OCI-LY1 (cell line): ENCODE measurements at regions not wholly inside any gene's neighbourhood (a gene's known extent, or its start where the extent isn't known, plus 50 kb on each side); places are given as distances from the start of the nearest gene placed in this dataset.
"Not testable (repeated sequence)": the region's sequence is repeated elsewhere in the genome, so short reads cannot be mapped to it uniquely, and the experiment has no call there.

Experiments used
- EZH2 ChIP-seq: fragments of 200-600 bp; sonication (generic), shearing (Covaris generic); IDR thresholded peaks from 2 replicates; pipeline ENCODE4 v1.8.0; 2017; ENCODE audit warnings: borderline replicate concordance, mixed run types, mild to moderate bottlenecking, antibody characterized with exemption, low read length, moderate library complexity, mixed read lengths
- TF ChIP-seq, protein P1 (sequence below): fragments of 200-600 bp; sonication (generic), shearing (Covaris generic); IDR thresholded peaks from 2 replicates; pipeline ENCODE4 v1.5.1; 2017; ENCODE audit warnings: mild to moderate bottlenecking, antibody characterized with exemption, low read length, moderate library complexity, mixed read lengths

GRCh38 chr11:67884761-67885558 lies 118.9 kb downstream of the UNC93B1 start:
- not testable (repeated sequence) for TF ChIP-seq EZH2
- TF ChIP-seq, protein P1, sequence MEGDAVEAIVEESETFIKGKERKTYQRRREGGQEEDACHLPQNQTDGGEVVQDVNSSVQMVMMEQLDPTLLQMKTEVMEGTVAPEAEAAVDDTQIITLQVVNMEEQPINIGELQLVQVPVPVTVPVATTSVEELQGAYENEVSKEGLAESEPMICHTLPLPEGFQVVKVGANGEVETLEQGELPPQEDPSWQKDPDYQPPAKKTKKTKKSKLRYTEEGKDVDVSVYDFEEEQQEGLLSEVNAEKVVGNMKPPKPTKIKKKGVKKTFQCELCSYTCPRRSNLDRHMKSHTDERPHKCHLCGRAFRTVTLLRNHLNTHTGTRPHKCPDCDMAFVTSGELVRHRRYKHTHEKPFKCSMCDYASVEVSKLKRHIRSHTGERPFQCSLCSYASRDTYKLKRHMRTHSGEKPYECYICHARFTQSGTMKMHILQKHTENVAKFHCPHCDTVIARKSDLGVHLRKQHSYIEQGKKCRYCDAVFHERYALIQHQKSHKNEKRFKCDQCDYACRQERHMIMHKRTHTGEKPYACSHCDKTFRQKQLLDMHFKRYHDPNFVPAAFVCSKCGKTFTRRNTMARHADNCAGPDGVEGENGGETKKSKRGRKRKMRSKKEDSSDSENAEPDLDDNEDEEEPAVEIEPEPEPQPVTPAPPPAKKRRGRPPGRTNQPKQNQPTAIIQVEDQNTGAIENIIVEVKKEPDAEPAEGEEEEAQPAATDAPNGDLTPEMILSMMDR, result not testable (repeated sequence)
